Testis (tissue), 2 donors: ENCODE measurements at regions not wholly inside any gene's neighbourhood (a gene's known extent, or its start where the extent isn't known, plus 50 kb on each side); places are given as distances from the start of the nearest gene placed in this dataset.
"Not testable (repeated sequence)": the region's sequence is repeated elsewhere in the genome, so short reads cannot be mapped to it uniquely, and the experiment has no call there.

ENCODE experiments used
- POLR2A ChIP-seq: fragments of 450-650 bp; IDR thresholded peaks from one replicate; pipeline ENCODE4 v1.6.1; 2017; ENCODE audit warnings: antibody characterized with exemption, mild to moderate bottlenecking, moderate library complexity
- TF ChIP-seq, protein P1 (sequence below), 3 experiments: fragments of 450-650 bp in 2 of 3; fragments of 200-600 bp in 1 of 3; sonication (generic) in 1 of 3; IDR thresholded peaks; one replicate each; pipeline ENCODE4 v1.5.1; 2016 to 2019; ENCODE audit warnings: antibody characterized with exemption in 3 of 3, mild to moderate bottlenecking in 2 of 3, moderate library complexity in 1 of 3

- TF ChIP-seq, protein P1, sequence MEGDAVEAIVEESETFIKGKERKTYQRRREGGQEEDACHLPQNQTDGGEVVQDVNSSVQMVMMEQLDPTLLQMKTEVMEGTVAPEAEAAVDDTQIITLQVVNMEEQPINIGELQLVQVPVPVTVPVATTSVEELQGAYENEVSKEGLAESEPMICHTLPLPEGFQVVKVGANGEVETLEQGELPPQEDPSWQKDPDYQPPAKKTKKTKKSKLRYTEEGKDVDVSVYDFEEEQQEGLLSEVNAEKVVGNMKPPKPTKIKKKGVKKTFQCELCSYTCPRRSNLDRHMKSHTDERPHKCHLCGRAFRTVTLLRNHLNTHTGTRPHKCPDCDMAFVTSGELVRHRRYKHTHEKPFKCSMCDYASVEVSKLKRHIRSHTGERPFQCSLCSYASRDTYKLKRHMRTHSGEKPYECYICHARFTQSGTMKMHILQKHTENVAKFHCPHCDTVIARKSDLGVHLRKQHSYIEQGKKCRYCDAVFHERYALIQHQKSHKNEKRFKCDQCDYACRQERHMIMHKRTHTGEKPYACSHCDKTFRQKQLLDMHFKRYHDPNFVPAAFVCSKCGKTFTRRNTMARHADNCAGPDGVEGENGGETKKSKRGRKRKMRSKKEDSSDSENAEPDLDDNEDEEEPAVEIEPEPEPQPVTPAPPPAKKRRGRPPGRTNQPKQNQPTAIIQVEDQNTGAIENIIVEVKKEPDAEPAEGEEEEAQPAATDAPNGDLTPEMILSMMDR (IDR thresholded peaks at IDR 0.05): not testable (repeated sequence)
- TF ChIP-seq POLR2A: not testable (repeated sequence)
Measured at GRCh38 chr7:136092714-136093113, 115.6 kb upstream of the MTPN start.
